ENCODE measurements at regions not wholly inside any gene's neighbourhood (a gene's known extent, or its start where the extent isn't known, plus 50 kb on each side); places are given as distances from the start of the nearest gene placed in this dataset.

DNA sequence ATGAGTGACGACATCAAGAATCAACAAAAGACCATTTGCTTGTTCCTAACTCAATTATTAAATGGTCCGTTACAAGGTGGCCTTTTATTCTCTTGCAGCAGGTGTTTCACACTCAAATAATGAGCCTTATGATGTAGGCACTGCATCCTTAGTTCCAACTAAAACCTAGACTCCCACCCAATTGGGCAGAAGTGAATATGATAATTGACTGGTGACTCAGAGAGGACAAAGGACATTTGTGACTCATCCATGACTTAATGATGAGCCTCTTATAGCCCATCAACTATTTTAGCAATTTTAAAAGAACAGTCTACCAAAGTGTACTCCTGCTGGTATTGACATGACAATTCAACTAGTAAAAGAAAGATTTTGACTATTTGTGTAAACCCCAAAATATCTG, 1027.8 kb upstream of the PHF14 start:
- no peaks in the 10 kb centered on the region for H3K4me1 ChIP-seq (ENCODE audit: control insufficient read depth, insufficient read depth, low read length)
- ChIA-PET CTCF (no interaction called here), POLR2A (no interaction called here)
- no peak overlapping the region for H3K27ac ChIP-seq (ENCODE audit: extremely low read depth, low read depth, low read length)
- no peaks in the 10 kb centered on the region for H3K9me3 ChIP-seq (ENCODE audit: control insufficient read depth, insufficient read depth, low read depth, low read length)
- TF ChIP-seq ZNF792 (tag by site-specific recombination; IDR thresholded peaks at IDR 0.05) (no peak), ZNF530 (tag by site-specific recombination; IDR thresholded peaks at IDR 0.05; ENCODE audit: low read depth) (no peak), ZNF132 (tag by site-specific recombination; IDR thresholded peaks at IDR 0.05; ENCODE audit: borderline replicate concordance) (no peak), ZNF585B (tag by site-specific recombination; IDR thresholded peaks at IDR 0.05) (no peak), ZNF677 (tag by site-specific recombination; IDR thresholded peaks at IDR 0.05) (no peak), ZNF175 (tag by site-specific recombination; IDR thresholded peaks at IDR 0.05) (no peak), ZNF621 (tag by site-specific recombination; IDR thresholded peaks at IDR 0.05) (no peak), SP7 (tag by site-specific recombination; IDR thresholded peaks at IDR 0.05) (no peak), ZNF292 (tag by site-specific recombination; IDR thresholded peaks at IDR 0.05; ENCODE audit: borderline replicate concordance, low read depth) (no peak), ZNF221 (tag by site-specific recombination; IDR thresholded peaks at IDR 0.05; ENCODE audit: borderline replicate concordance) (no peak), ZSCAN23 (tag by site-specific recombination; IDR thresholded peaks at IDR 0.05) (no peak), ZNF514 (tag by site-specific recombination; IDR thresholded peaks at IDR 0.05) (no peak), HOXA7 (CRISPR knock-in tag; IDR thresholded peaks at IDR 0.05; ENCODE audit: borderline replicate concordance) (no peak), ZNF248 (tag by site-specific recombination; IDR thresholded peaks at IDR 0.05) (no peak), ZNF121 (tag by site-specific recombination; IDR thresholded peaks at IDR 0.05) (no peak), ZNF501 (tag by site-specific recombination; IDR thresholded peaks at IDR 0.05) (no peak)
- TF ChIP-seq, protein P1, sequence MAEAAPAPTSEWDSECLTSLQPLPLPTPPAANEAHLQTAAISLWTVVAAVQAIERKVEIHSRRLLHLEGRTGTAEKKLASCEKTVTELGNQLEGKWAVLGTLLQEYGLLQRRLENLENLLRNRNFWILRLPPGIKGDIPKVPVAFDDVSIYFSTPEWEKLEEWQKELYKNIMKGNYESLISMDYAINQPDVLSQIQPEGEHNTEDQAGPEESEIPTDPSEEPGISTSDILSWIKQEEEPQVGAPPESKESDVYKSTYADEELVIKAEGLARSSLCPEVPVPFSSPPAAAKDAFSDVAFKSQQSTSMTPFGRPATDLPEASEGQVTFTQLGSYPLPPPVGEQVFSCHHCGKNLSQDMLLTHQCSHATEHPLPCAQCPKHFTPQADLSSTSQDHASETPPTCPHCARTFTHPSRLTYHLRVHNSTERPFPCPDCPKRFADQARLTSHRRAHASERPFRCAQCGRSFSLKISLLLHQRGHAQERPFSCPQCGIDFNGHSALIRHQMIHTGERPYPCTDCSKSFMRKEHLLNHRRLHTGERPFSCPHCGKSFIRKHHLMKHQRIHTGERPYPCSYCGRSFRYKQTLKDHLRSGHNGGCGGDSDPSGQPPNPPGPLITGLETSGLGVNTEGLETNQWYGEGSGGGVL (tag by site-specific recombination; IDR thresholded peaks at IDR 0.05), result no peak
- TF ChIP-seq, protein P2, sequence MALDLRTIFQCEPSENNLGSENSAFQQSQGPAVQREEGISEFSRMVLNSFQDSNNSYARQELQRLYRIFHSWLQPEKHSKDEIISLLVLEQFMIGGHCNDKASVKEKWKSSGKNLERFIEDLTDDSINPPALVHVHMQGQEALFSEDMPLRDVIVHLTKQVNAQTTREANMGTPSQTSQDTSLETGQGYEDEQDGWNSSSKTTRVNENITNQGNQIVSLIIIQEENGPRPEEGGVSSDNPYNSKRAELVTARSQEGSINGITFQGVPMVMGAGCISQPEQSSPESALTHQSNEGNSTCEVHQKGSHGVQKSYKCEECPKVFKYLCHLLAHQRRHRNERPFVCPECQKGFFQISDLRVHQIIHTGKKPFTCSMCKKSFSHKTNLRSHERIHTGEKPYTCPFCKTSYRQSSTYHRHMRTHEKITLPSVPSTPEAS (tag by site-specific recombination; IDR thresholded peaks at IDR 0.05), result no peak
- TF ChIP-seq, protein P3, sequence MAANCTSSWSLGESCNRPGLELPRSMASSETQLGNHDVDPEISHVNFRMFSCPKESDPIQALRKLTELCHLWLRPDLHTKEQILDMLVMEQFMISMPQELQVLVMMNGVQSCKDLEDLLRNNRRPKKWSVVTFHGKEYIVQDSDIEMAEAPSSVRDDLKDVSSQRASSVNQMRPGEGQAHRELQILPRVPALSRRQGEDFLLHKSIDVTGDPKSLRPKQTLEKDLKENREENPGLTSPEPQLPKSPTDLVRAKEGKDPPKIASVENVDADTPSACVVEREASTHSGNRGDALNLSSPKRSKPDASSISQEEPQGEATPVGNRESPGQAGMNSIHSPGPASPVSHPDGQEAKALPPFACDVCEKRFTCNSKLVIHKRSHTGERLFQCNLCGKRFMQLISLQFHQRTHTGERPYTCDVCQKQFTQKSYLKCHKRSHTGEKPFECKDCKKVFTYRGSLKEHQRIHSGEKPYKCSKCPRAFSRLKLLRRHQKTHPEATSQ (tag by site-specific recombination; IDR thresholded peaks at IDR 0.05), result no peak
- TF ChIP-seq, protein P4, sequence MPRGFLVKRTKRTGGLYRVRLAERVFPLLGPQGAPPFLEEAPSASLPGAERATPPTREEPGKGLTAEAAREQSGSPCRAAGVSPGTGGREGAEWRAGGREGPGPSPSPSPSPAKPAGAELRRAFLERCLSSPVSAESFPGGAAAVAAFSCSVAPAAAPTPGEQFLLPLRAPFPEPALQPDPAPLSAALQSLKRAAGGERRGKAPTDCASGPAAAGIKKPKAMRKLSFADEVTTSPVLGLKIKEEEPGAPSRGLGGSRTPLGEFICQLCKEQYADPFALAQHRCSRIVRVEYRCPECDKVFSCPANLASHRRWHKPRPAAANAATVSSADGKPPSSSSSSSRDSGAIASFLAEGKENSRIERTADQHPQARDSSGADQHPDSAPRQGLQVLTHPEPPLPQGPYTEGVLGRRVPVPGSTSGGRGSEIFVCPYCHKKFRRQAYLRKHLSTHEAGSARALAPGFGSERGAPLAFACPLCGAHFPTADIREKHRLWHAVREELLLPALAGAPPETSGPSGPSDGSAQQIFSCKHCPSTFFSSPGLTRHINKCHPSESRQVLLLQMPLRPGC (tag by site-specific recombination; IDR thresholded peaks at IDR 0.05), result no peak
- H3K36me3 ChIP-seq (ENCODE audit: control insufficient read depth in 2 of 2, insufficient read depth in 1 of 2, low read length in 2 of 2), result no peaks in the 10 kb centered on the region
- H3K4me3 ChIP-seq (ENCODE audit: low read depth, low read length), result no peak overlapping the region

DNA sequence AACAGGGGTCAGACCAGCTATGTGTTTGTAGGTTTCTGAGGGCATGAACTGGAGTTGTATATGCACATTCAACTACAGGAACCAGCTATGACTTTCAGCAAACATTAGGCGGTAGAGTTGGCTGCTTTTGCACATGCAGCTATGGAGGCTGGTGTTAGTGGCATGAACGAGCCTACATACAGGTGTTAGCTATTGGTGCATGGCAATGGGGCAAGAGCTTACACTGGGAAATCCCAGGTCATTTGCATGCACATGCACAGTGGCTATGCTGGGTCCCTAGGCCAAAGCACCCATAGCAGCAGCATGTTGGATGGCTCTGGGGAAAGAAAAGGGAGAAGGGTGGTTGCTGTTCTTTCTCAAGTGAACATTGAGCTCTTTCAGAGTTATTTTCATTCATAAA, 1018.5 kb upstream of the PHF14 start:
- ChIA-PET CTCF (no interaction called here), POLR2A (no interaction called here)
- H3K27ac ChIP-seq (ENCODE audit: extremely low read depth, low read depth, low read length), result no peak overlapping the region
- no peak for TF ChIP-seq TRIM28 (IDR thresholded peaks at IDR 0.05; ENCODE audit: borderline replicate concordance, low read length)
- TF ChIP-seq ZNF155 (tag by site-specific recombination; IDR thresholded peaks at IDR 0.05), result no peak
- TF ChIP-seq ZNF76 (tag by site-specific recombination; IDR thresholded peaks at IDR 0.05; ENCODE audit: borderline replicate concordance, low read depth), result no peak
- TF ChIP-seq, protein P5, sequence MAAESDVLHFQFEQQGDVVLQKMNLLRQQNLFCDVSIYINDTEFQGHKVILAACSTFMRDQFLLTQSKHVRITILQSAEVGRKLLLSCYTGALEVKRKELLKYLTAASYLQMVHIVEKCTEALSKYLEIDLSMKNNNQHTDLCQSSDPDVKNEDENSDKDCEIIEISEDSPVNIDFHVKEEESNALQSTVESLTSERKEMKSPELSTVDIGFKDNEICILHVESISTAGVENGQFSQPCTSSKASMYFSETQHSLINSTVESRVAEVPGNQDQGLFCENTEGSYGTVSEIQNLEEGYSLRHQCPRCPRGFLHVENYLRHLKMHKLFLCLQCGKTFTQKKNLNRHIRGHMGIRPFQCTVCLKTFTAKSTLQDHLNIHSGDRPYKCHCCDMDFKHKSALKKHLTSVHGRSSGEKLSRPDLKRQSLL (tag by site-specific recombination; IDR thresholded peaks at IDR 0.05), result no peak
- no peak for TF ChIP-seq ZNF146 (tag by site-specific recombination; IDR thresholded peaks at IDR 0.05)
- no peak for TF ChIP-seq ZNF707 (tag by site-specific recombination; IDR thresholded peaks at IDR 0.05)
- TF ChIP-seq, protein P6, sequence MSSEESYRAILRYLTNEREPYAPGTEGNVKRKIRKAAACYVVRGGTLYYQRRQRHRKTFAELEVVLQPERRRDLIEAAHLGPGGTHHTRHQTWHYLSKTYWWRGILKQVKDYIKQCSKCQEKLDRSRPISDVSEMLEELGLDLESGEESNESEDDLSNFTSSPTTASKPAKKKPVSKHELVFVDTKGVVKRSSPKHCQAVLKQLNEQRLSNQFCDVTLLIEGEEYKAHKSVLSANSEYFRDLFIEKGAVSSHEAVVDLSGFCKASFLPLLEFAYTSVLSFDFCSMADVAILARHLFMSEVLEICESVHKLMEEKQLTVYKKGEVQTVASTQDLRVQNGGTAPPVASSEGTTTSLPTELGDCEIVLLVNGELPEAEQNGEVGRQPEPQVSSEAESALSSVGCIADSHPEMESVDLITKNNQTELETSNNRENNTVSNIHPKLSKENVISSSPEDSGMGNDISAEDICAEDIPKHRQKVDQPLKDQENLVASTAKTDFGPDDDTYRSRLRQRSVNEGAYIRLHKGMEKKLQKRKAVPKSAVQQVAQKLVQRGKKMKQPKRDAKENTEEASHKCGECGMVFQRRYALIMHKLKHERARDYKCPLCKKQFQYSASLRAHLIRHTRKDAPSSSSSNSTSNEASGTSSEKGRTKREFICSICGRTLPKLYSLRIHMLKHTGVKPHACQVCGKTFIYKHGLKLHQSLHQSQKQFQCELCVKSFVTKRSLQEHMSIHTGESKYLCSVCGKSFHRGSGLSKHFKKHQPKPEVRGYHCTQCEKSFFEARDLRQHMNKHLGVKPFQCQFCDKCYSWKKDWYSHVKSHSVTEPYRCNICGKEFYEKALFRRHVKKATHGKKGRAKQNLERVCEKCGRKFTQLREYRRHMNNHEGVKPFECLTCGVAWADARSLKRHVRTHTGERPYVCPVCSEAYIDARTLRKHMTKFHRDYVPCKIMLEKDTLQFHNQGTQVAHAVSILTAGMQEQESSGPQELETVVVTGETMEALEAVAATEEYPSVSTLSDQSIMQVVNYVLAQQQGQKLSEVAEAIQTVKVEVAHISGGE (tag by site-specific recombination; conservative IDR thresholded peaks at IDR 0.05; ENCODE audit: low read depth), result no peak

More for the DNA sequence above, 1018.5 kb upstream of the PHF14 start:
- Histone ChIP-seq H3K9me3 (ENCODE audit: control insufficient read depth, insufficient read depth, low read depth, low read length) (no peaks in the 10 kb centered on the region), H3K4me1 (ENCODE audit: control insufficient read depth, insufficient read depth, low read length) (no peaks in the 10 kb centered on the region), H3K4me3 (ENCODE audit: low read depth, low read length) (no peak overlapping the region), H3K36me3 (ENCODE audit: control insufficient read depth in 2 of 2, insufficient read depth in 1 of 2, low read length in 2 of 2) (no peaks in the 10 kb centered on the region)

Measured in HEK293 (cell line).